Kasumi-1 (cell line): ENCODE measurements at regions not wholly inside any gene's neighbourhood (a gene's known extent, or its start where the extent isn't known, plus 50 kb on each side); places are given as distances from the start of the nearest gene placed in this dataset.

Experiments
- DNase-seq, 2 experiments: peaks; one replicate each; lab custom pipeline; 2025; lab: John Stamatoyannopoulos, UW

DNA sequence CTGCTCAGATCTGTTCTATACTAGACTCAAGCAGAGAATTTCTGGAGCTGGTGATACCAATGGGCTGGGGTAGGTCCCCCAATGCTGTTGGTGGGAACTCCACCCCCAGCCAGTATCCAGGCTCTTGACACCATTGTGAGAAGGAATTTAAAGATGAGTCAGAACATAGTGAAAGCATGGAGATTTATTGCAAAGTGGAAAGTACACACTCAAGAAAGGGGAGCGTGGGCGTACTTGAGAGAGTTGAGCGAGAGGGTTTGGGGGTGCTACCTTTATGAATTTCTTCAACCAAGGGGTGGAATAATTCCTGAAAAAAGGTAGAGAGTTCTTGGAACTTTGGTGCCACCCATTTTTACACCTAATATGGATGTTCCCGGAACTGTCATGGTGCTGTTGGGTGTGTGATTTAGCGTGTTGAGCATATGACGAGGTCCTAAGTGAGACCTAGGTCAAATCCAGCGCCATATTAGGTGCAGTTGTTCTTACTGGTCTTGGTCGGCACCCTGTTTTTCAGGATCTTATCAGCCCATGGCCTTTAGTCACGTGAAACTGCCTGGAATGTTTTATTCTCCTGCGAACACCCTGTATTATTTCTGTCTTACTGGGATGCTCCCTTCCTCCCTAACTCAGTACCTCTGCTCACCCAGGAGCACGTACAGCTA, 122.0 kb upstream of the AHR start:
- DNase-seq: no peak

DNA sequence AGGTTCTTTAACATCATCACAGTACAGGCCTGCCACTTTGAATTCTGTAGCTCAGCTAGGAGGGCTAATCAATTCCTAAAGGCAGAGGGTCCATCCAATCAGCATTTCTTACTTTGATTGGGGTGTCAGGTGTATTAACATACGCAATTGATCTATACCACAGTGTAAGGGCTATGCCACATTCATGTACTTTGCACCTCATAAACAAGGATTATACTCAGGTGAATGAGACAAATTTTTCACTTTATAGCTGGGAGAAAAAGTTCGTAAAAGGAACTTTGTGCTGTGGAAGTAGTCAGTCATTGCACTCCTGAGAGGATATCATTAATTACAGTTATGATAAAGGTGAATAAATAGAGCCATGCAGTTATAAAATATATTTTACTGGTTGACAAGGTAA, 119.9 kb upstream of the AHR start:
- DNase-seq: no peak

DNA sequence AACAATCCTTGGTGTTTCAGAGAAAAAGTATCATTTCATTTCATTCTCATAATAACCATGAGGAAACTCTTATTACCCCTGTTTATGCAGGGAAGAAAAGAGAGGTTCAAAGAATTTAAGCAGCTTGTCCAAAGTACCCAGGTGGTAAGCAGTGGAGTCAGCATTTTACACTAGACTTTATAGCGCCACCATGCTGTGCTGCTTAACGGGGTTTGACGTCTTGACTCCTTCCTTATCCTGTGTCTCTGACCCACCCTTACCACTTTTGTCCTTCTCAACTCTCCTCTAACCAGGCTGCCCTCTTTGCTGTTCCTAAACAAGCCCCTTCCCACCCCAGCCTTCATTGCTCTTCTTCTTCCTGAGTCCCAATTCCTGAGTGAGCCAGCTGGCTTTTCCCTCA, 117.0 kb upstream of the AHR start:
- no peak for DNase-seq

DNA sequence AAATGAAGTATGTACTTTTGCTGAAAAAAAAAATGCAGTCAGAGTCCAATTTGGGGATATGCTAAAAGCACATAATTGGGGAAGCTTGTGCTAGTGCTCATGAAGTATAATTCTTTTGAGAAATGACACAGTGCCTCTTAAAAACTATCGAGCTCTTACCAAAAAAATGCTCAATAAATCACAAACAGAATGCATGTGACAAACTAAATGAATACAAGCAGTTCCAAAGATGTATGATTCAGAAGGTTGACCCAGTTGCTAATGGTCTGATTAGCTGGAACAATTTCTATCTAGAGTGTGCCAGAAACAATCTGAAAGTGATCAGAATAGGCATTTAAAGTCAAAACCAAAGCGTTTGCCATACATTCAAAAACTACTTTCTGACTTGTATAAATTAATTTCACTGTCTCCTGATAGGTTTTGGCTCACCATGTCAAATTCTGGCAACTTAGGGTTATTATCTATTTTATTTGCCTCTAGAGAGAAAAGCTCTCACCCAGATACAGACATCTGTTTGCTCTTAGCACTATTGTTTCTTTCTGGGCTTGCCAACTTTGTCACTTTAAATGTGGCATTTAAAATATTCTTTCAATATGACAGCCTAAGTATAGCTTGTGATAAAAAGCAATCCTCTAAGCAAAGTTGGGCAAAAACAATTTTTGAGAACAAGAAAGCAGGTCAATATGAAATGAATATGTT, 114.7 kb upstream of the AHR start:
- DNase-seq: no peak

DNA sequence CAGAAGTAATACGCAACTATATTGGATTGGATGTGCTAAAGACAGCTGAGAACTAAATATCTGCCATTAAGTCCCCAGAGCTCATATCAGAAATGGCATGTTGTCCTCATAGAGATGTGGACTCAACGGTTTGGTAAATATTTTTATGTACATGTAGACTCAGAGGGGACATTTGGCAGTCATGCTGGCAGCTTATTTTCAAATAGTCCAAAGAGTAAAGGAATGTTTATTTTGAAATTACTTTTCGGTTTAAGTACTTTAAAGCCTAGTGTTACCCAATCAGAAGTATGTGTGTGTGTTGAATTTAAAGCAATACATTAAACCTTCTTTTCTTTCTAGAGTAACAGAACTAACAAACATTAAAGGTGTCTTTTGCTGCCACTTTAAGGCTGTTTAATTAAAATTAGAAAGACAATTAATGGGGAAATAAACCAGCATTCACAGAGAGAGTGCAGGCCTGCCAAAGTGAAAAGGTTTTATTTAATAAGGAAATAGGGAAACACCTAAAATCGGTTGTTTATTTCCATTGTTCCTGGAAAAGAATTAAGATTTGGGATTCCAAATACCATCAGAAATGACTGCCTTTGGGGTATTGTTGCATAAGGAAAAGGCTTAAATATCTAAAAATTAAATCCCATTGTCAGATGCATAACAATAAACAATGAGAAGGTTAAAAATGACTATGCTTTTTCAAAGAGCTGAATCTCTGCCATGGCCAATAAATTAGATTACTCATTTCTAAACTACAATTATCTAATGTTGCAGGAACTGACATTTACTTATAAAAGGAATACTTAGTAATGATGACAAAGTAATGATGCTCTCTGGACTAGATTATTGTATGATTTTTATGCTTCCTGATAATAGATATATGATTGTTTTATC, 113.4 kb upstream of the AHR start:
- DNase-seq: no peak

DNA sequence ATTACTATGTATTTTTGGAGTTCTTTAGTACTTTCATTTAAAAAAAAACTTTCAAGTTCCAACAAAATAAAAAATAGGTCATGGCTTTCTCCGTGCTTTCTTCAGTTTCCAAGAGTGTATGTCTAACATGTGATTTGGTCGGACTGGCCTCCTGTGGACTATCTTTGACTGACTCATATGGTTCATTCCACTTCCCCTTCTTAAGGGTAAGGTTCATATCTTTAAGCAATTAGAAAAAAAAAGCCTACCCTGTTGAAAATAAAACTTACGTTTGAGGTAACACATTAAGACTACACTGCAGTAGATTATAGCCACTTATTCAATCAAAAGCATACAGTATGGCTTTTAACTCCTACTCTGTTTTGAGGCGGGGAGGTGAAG, 112.8 kb upstream of the AHR start:
- peak; percentile 26 to 35 for DNase-seq

DNA sequence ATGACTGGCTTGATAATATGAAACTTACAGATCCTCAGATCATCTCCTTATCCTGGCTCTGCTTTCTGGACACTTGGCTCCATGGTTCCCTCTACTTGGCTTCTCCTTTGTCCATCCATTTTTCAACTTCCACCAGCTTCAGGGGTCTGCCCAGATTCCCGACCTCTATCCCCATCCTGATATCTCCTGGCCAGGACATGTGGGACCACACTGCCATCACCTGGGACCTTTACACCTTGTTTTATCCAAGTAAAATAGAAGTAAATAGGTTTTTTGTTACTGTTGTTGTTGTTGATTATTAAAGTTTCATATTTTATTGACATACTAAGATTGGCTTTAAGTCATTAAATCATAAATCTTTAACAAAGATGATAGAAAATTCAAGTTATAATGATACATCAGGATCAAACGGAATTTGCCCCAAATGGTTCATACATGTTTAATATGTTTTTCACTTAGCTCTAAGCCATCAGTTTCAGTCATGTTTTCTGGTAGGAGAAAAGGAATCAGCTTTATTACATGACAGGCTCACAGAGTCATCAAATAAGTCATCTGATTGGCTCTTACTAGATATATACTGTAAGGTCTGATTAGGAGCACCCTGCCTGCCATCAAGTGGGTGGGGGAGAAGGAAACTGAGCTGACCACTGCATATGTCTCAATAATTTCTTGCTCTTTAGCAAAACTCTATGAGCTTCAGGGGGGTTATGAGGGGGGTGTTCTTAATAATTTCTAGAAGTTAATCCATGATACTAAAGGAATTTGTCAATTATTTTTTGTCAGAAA, 111.5 kb upstream of the AHR start:
- no peak for DNase-seq

DNA sequence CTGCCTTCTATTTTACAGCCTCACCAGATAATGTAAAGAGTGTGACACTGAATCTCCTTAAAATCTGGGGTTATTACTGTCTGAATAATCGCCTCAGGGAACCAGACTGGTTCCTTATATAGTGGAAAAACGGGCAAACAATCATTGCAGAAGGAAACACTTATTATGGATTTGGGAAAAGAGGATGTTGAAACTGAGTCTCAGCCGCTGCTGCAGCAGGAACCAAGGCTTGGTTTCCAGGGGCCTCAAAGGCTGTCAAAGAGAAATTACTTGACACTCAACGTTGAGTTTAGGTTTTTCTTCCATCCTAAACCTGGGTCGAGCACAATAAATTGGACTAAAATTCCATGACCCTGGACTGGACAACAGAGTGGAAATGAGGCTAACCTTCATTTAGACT, 103.8 kb upstream of the AHR start:
- DNase-seq: no peak

DNA sequence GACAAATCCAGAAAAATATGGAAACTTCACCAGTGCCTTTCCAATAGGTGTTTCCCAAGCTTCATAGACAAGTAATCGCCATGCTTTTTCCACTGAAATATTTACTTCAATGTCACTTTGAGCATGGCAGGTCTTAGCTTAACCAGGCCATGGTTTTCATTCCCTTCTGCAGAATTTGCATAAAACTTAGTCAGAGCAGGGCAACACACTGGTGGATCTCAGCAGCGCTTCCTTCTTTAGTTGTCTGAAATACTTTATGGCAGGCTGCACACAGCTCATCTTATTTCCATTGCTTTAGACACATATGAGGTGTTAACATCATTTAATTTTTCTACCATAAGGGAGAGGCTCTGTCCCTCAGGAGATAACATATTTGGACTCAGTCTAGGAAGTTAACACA, 102.9 kb upstream of the AHR start:
- DNase-seq: no peak

DNA sequence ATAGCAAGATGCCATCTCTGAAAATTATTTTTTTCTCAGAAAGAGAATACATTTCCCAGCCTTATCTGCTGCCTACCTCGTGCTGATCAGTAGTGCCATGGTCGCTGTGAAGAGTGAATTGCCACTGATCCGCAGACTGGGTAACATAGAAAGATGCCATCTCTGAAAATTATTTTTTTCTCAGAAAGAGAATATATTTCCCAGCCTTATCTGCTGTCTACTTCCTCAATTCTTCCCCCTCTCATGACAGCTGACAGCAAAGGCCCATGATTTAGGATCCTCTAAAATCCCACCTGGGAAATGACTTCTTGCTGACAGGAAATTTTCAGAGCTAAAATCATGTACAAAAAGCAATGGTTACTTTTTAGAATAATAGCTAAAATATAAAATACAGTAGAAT, 92.5 kb upstream of the AHR start:
- DNase-seq: no peak

DNA sequence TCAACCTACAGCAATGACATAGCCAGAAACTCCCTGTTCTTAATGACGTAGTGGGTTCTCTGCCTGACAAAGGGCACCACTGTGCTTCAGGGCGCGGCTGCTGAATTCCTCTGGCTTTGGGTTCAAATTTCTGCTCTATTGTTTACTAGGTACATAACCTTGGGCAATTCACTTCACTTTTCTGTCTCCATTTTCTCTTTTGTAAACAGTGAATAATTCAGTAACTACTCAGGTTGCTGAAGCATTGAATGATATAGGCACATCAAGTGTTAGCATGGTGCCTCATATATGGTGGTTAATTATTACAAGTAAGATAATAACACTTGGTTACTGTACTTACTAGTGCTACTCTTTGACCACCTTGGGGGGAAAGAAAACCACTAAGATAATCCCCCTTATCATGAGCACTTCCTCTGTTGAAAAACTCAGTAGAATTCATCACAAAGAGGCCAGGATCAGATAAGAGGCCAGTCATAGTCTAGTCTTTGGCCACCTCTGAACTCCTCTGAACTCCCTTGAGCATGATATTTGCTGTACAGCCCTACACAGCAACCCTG, 92.0 kb upstream of the AHR start:
- DNase-seq: no peak

DNA sequence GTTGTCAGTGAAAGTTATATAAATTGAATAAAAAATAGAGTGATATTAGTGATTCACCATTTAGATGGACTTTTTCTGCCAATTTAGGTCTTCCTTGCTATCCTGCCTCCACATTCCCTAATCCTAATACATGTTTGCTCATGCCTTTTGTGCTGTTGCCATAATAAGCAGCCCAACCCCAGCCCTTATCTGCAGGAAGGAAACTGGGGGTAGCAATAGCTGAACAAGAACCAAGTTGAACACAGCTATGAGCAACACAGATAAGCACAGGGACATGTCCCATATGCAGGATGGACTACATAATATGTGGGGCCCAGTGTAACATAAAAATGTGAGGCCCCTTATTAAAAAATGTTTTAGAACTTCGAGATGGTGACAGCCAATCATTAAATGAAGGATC, 91.2 kb upstream of the AHR start:
- DNase-seq: peak in 1 of 2 experiments; percentile 4

DNA sequence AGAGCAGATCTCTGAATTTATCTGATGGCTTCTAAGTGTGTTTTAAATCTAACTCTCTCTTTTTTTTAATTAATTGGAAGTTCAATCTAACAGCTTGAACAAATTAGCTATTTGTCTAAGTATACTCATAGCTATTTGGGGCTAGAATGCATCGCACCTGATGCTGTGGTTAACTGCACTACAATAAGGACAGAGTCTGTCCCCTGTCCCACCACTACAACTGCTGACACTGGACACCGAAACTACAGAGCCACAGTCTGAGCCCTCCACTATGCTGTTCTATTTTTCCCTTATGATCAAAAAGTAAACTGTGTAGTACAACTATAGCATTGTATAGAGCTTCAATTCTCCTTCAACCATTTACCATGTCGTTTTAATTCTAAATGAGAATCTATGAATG, 89.4 kb upstream of the AHR start:
- DNase-seq: no peak

DNA sequence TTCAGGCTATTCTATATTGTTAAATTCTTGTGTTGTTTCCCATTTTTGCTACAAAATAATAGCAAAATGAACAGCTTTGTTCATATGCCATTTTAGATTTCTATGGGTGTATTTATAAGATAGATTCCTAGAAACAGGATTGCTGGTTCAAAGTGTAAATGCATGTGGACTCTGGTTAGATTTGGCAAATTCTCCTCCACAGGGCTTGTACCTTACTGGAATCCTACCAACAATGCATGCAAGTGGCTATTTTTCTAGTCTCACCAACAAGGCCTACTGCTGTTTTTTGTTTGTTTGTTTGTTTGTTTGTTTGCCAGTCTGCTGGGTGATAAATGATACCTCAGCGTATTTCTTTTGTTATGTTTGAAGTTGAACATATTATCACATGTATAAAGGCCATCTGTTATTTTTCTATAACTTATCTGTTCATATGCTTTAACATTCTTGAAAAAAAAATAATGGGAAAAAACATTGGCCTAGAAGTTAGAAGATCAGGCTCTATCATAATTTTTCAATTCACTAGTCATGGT, 87.1 kb upstream of the AHR start:
- DNase-seq: no peak

DNA sequence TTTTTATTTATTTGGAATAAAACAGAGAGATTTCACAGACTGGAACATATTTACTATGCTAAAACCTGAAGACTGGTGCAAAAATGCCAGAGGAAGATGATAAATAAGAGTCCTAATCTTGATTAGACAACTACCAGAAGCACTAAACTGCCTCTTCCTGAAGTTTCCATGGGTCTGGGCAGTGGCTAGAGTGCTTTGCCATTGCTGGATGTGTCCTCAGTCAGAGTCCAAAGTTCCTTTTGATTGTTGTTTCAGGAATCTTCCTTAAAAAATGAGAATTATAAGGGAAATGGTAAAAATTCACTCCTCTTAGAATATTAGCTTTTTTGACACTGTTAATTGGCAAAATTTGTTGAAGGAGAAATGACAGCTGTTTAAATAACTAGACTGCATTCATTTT, 86.3 kb upstream of the AHR start:
- no peak for DNase-seq

DNA sequence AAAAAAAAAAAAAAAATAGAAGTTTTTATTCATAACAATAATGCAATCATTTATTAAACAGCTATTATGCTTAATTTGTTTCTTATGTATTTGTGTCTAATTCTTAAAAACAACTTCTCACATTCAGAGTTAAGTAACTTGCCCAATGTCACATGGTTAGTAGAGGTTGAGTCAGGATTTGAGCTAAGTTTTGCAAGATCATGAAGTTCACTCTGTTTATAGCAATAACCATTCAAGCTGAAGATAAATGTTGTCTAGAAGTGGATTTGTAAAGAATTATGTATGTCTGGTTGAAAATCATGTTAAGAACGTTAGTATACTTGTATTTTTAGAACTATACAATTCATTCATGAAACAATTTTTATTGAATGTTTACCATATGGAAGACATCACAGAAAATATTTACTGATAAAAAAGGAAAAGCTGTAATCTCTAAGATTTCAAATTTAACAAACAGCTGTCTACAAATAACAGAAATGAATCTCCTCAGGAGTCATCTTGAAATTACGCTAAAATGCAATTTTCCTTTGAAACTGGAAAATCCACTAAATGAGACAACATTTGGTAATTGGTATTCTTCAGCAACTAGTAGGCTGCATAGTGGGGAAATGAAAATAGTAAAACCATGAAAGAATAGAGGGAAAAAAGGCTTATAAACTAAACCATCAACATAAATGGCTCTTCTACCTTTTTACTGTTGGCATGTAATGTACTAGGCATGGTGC, 70.5 kb upstream of the AHR start:
- no peak for DNase-seq

DNA sequence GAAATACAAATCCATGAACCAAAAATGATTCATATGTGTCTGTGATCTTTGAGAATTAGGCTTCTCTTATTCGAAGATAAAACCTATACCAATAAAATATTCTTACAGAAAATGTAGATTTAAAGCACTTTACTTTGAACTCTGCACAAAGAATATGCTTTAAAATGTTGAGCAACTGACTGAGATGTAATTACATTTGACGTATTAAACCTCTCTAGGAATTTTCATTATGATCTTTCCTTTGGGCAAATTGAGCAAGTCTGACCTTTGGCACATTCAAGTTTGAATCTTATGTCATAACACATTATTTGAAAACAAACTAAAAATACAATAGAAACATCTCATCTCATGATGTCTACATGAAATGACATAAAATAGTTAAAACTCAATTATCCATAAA, 69.2 kb upstream of the AHR start:
- no peak for DNase-seq

DNA sequence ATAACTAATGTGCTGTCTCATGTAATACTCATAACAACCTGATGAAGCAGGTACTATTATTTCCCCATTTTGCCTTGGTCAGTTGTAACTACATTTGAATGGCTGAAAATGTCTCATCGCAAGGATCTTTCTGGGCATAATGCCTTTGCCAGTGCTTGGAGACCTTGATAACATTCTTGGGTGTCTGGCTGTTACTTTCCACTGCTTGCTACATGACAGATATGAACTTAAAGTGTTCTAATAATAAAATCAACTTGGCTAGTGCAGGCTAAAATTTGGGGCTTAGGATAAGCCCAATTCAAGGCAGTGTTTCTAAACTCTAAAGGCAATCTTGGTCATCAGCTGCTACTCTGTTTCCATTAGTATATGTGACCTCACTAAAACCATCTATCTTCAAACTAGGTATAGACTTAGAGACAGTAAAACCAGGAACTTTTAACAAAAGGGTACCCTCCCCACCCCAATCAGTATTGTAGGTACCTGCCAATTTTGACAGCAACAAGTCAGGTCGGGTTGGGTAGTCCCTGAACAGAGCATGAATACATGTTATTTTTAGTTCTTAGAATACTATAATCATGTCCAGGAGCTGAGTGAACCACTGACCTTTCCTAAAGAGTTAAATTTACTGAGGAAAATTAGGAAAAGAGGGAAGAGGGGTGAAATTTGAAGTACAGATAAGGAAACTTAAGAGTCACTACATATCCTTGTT, 68.2 kb upstream of the AHR start:
- no peak for DNase-seq

DNA sequence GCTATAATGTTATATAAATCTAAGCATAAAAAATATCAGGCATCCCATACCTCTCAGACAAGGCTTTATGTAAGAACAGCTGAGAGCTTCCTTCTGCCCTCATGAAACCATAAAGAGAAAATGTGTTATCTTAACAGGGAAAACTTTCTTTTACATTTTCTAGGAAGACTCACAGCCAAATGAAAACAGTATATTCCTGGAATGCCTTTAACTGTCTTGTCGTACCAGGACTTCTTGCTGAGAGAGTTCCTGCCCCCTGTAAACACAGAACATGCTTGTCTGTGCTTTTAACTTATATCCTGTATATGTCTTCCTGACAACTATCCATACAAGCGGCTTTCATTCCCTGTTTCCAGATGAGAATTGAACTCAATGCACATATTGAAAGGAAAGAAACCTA, 64.8 kb upstream of the AHR start:
- peak in 1 of 2 experiments; percentile 24 for DNase-seq

DNA sequence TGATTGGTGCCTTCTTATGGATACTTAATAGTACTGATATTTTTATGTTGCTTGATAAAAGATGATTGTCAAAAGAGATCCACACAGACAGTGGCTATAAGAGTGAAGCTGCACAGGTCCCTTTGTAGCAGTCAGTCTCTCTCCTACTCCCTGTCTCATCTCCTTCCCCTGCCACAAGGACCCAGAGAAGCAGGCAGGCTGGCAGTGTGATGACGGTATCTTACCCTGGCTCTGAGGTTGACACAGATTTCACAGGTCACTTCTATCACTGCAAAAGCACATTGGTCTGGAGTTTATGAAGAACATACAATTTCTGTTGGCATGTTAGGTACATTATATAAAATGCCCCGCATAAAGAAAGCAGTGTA, 64.4 kb upstream of the AHR start:
- DNase-seq: peak; percentile 24 to 39
